NT2/D1 (cell line): ENCODE measurements at regions not wholly inside any gene's neighbourhood (a gene's known extent, or its start where the extent isn't known, plus 50 kb on each side); places are given as distances from the start of the nearest gene placed in this dataset.

Source experiments
- SUZ12 ChIP-seq: IDR thresholded peaks from 2 replicates; pipeline ENCODE4 v1.6.1; 2011; ENCODE audit not compliant: insufficient read length, insufficient read depth; ENCODE audit errors: extremely low read depth
- YY1 ChIP-seq: IDR thresholded peaks from 2 replicates; pipeline ENCODE4 v1.6.1; 2011; ENCODE audit not compliant: insufficient read length, insufficient read depth
- ZNF274 ChIP-seq: IDR thresholded peaks from 2 replicates; pipeline ENCODE4 v1.6.1; 2011; ENCODE audit warnings: mild to moderate bottlenecking, low read depth, low read length

DNA sequence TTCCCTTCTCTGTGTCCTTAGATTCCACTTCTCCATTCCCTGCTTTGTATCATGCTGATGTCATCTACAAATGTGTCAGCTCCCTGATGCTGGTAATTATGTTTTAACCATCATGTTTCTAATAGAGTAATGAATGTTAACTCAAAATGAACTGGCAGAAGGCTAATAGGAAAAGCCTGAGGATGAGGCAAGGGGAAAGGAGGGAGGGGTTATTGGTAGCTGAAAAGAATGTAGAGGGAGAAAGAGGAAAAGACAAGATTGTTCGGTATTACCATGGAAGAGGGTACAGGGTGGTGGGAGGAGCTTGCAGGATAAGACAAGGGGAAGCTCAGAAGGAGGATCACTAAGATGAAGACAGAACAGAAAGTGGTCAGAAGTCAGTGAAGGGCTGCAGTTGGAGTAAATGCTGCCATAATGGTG is 150.9 kb downstream of the ZC3H11B start:
- TF ChIP-seq ZNF274 (no peak), YY1 (no peak), SUZ12 (no peak)
